K562 (cell line): ENCODE measurements at regions not wholly inside any gene's neighbourhood (a gene's known extent, or its start where the extent isn't known, plus 50 kb on each side); places are given as distances from the start of the nearest gene placed in this dataset.

Source experiments
- ATAC-seq: fragments of 200-7000 bp; cut with Tn5 transposase; 3 replicates; pipeline ENCODE4 v1.9.1; 2020; ENCODE audit warnings: moderate library complexity
- BruUV-seq: library from RNA; stranded (reverse); fragments of 400-500 nt; replicated peaks from 2 replicates; lab custom pipeline; 2021; lab: Mats Ljungman, UMichigan
- CTCF ChIA-PET: fragments of 300-600 bp; formaldehyde crosslinking; extraction: SDS; loops from one replicate; lab custom pipeline; 2021; ENCODE audit warnings: low intra/inter-chr PET ratio; lab: Yijun Ruan, JAX
- POLR2A ChIA-PET: fragments of 300-600, 350-650 bp; sonication (Branson Sonifier 250); formaldehyde crosslinking; extraction: SDS; loops from one replicate; lab custom pipeline; 2021; ENCODE audit warnings: antibody characterized with exemption, inconsistent platforms; lab: Yijun Ruan, JAX
- DNase-seq, 4 experiments: peaks; one replicate each; pipeline versions ENCODE4 v3.0.0 to v3.0.0-alpha.2; 2011 to 2018; ENCODE audit warnings: low spot score in 3 of 4, mixed read lengths in 3 of 4; ENCODE audit errors: extremely low read depth in 1 of 4
- FAIRE-seq: peaks from 2 replicates; lab custom pipeline; 2011; peaks lifted over from hg19 to GRCh38; lab: Jason Lieb, UNC
- H2AFZ ChIP-seq: 2 replicates; pipeline ENCODE4 v1.6.0; 2011; ENCODE audit warnings: low read depth, low read length, control low read depth, inconsistent platforms
- H3K27ac ChIP-seq: fragments of 200-600 bp; 3 replicates; pipeline ENCODE4 v1.8.0; 2011; ENCODE audit warnings: low read depth, mild to moderate bottlenecking, control low read depth, inconsistent platforms, low read length, moderate library complexity, mixed read lengths; ENCODE audit errors: extremely low read depth
- H3K27me3 ChIP-seq, 2 experiments: fragments of 300-600 bp in 1 of 2; 2 replicates in 1 of 2; 3 replicates in 1 of 2; pipeline versions ENCODE4 v1.6.0 to v1.8.0; 2011; ENCODE audit warnings: inconsistent platforms in 2 of 2, low read length in 2 of 2, mild to moderate bottlenecking in 1 of 2, mixed read lengths in 1 of 2, moderate library complexity in 1 of 2; ENCODE audit not compliant: control insufficient read depth in 2 of 2, insufficient read depth in 2 of 2
- H3K36me3 ChIP-seq: fragments of 300-600 bp; 3 replicates; pipeline ENCODE4 v1.8.0; 2011; ENCODE audit warnings: mild to moderate bottlenecking, low read length, inconsistent platforms; ENCODE audit not compliant: control insufficient read depth, insufficient read depth
- H3K4me1 ChIP-seq, 2 experiments: fragments of 200-600 bp in 1 of 2; replicated peaks in 1 of 2; 2 replicates in 1 of 2; 3 replicates in 1 of 2; pipeline versions ENCODE4 v1.5.1 to v1.8.0; 2011; ENCODE audit warnings: inconsistent platforms in 2 of 2, low read length in 2 of 2, mild to moderate bottlenecking in 1 of 2, mixed read lengths in 1 of 2, moderate library complexity in 1 of 2; ENCODE audit not compliant: control insufficient read depth in 2 of 2, insufficient read depth in 2 of 2
- H3K4me2 ChIP-seq: 2 replicates; pipeline ENCODE4 v1.6.1; 2011; ENCODE audit warnings: low read length, control low read depth, inconsistent platforms, mixed read lengths; ENCODE audit not compliant: insufficient read depth
- H3K4me3 ChIP-seq: fragments of 200-600 bp; sonication (generic), shearing (Covaris generic); 2 replicates; pipeline ENCODE4 v1.5.1; 2016; ENCODE audit warnings: control low read depth, inconsistent platforms
- H3K79me2 ChIP-seq: fragments of 200-600 bp; 3 replicates; pipeline ENCODE4 v1.8.0; 2011; ENCODE audit warnings: low read length, inconsistent platforms; ENCODE audit not compliant: control insufficient read depth, insufficient read depth
- H3K9ac ChIP-seq, 2 experiments: 2 replicates each; pipeline versions ENCODE4 v1.6.0 to v1.6.1; 2011; ENCODE audit warnings: low read depth in 2 of 2, low read length in 2 of 2, control low read depth in 1 of 2, inconsistent platforms in 1 of 2, mild to moderate bottlenecking in 1 of 2, mixed read lengths in 1 of 2; ENCODE audit not compliant: insufficient read depth in 1 of 2
- H3K9me1 ChIP-seq: one replicate; pipeline ENCODE4 v1.6.0; 2011; ENCODE audit warnings: inconsistent platforms, mild to moderate bottlenecking, low read length, moderate library complexity; ENCODE audit not compliant: control insufficient read depth, insufficient read depth
- H3K9me3 ChIP-seq: replicated peaks from 2 replicates; pipeline ENCODE4 v1.5.1; 2011; ENCODE audit warnings: low read depth, low read length, inconsistent platforms; ENCODE audit not compliant: control insufficient read depth, insufficient read depth
- H4K20me1 ChIP-seq: replicated peaks from 2 replicates; pipeline ENCODE4 v1.6.1; 2011; ENCODE audit warnings: low read length, inconsistent platforms, mixed read lengths; ENCODE audit not compliant: control insufficient read depth, insufficient read depth
- AFF4 ChIP-seq: sonication (generic); formaldehyde crosslinking; IDR thresholded peaks from 2 replicates; pipeline ENCODE4 v1.8.0; 2023; ENCODE audit warnings: mild to moderate bottlenecking, missing genetic modification reagents
- ARNT ChIP-seq, 2 experiments: fragments of 450-650 bp; IDR thresholded peaks; 2 replicates each; pipeline ENCODE4 v1.6.1; 2016; ENCODE audit warnings: mild to moderate bottlenecking in 1 of 2
- BRD4 ChIP-seq: fragments of 200-600 bp; sonication (generic); IDR thresholded peaks from 2 replicates; pipeline ENCODE4 v1.6.1; 2017; ENCODE audit warnings: inconsistent platforms
- CBFA2T2 ChIP-seq: fragments of 450-650 bp; conservative IDR thresholded peaks from 2 replicates; pipeline ENCODE4 v1.6.1; 2017; ENCODE audit warnings: mild to moderate bottlenecking
- CEBPB ChIP-seq: fragments of 450-650 bp; IDR thresholded peaks from 2 replicates; pipeline ENCODE4 v1.6.1; 2016; ENCODE audit warnings: missing genetic modification characterization, missing compliant biosample characterization
- FOS ChIP-seq: IDR thresholded peaks from 3 replicates; pipeline ENCODE4 v1.6.1; 2011; ENCODE audit not compliant: insufficient read length; ENCODE audit errors: extremely low read depth
- GATAD2B ChIP-seq: fragments of 450-650 bp; IDR thresholded peaks from 2 replicates; pipeline ENCODE4 v1.6.1; 2017; ENCODE audit warnings: mild to moderate bottlenecking, borderline replicate concordance
- HDAC8 ChIP-seq: fragments of 450-650 bp; IDR thresholded peaks from 2 replicates; pipeline ENCODE4 v1.6.1; 2016; ENCODE audit warnings: mild to moderate bottlenecking, missing genetic modification characterization, moderate library complexity, missing compliant biosample characterization
- KLF10 ChIP-seq: fragments of 250-450 bp; sonication (Bioruptor Pico); IDR thresholded peaks from 2 replicates; pipeline ENCODE4 v1.6.1; 2021; ENCODE audit warnings: matching md5 sums
- MAX ChIP-seq: sonication (generic); formaldehyde crosslinking; IDR thresholded peaks from 2 replicates; pipeline ENCODE4 v1.9.0; 2022; ENCODE audit warnings: mild to moderate bottlenecking, missing genetic modification reagents
- MCM5 ChIP-seq: fragments of 450-650 bp; IDR thresholded peaks from 2 replicates; pipeline ENCODE4 v1.6.1; 2016; ENCODE audit warnings: low read depth
- MITF ChIP-seq: IDR thresholded peaks from 2 replicates; pipeline ENCODE4 v1.6.1; 2014; ENCODE audit warnings: antibody characterized with exemption
- PHB ChIP-seq: fragments of 250-450 bp; sonication (Bioruptor Pico); IDR thresholded peaks from 2 replicates; pipeline ENCODE4 v1.5.0; 2021
- ZNF561 ChIP-seq: fragments of 450-650 bp; formaldehyde crosslinking; conservative IDR thresholded peaks from 2 replicates; pipeline ENCODE4 v1.4.0; 2020; ENCODE audit warnings: mild to moderate bottlenecking, moderate library complexity
- ZNF668 ChIP-seq: fragments of 250-450 bp; sonication (Bioruptor Pico); IDR thresholded peaks from 2 replicates; pipeline ENCODE4 v1.8.0; 2022; ENCODE audit warnings: mild to moderate bottlenecking, inconsistent platforms
- WGBS: fragments of 100-300 bp; shearing (Covaris generic); methylation state at CpG from one replicate; pipeline ENCODE4 v1.1.6; 2016; ENCODE audit warnings: low coverage, mixed read lengths; ENCODE audit not compliant: insufficient coverage; ENCODE audit errors: missing lambda C conversion rate; 5-methylcytosine and 5-hydroxymethylcytosine counted together
- in situ Hi-C: fragments of 300-500 bp; cut with MboI; formaldehyde crosslinking; loops from 4 replicates; pipeline ENCODE4 v1.15.0; 2018; ENCODE audit warnings: inconsistent platforms, mixed read lengths
- intact Hi-C: fragments of 100-400 bp; cut with micrococcal nuclease; formaldehyde crosslinking; loops from 2 replicates; pipeline ENCODE4 v1.14.2; 2022

- Histone ChIP-seq H3K9me3 (no peaks in the 10 kb centered on the region), H3K4me1 (no peaks in the 10 kb centered on the region), H3K27me3 (no peaks in the 10 kb centered on the region), H2AFZ (no peak overlapping the region), H3K4me3 (no peak overlapping the region), H3K27ac (no peak overlapping the region), H3K9me1 (no peaks in the 10 kb centered on the region), H3K9ac (no peak overlapping the region), H3K79me2 (no peaks in the 10 kb centered on the region), H3K4me2 (no peak overlapping the region), H4K20me1 (no peaks in the 10 kb centered on the region), H3K36me3 (no peaks in the 10 kb centered on the region)
- ChIA-PET CTCF (no interaction called here), POLR2A (no interaction called here)
- 0% methylated on average over 8 of the region's 8 CpGs for WGBS
- in situ Hi-C loops, result no loop called here
- ATAC-seq (no peak), DNase-seq (no peak), FAIRE-seq (no peak)
- BruUV-seq, result no TSS peak
- intact Hi-C loops, result no loop called here
- no peak for TF ChIP-seq MITF
- TF ChIP-seq ARNT (IDR thresholded peaks at IDR 0.05), result no peak
Observed at GRCh38 chr10:8993864-8994263, 939.4 kb downstream of the GATA3 start.

- ChIA-PET POLR2A (no interaction called here), CTCF (no interaction called here)
- no peaks in the 10 kb centered on the region for H3K36me3 ChIP-seq
- no TSS peak for BruUV-seq
- H3K9me3 ChIP-seq, result no peaks in the 10 kb centered on the region
- no peak overlapping the region for H3K4me3 ChIP-seq
- H4K20me1 ChIP-seq, result no peaks in the 10 kb centered on the region
- DNase-seq, result no peak
- no peaks in the 10 kb centered on the region for H3K9me1 ChIP-seq
- no peak overlapping the region for H3K9ac ChIP-seq
- FAIRE-seq, result no peak
- H3K4me2 ChIP-seq, result no peak overlapping the region
- no peaks in the 10 kb centered on the region for H3K79me2 ChIP-seq
- intact Hi-C loops (no loop called here), in situ Hi-C loops (no loop called here)
- no peak for ATAC-seq
- no peak overlapping the region for H3K27ac ChIP-seq
- H3K27me3 ChIP-seq, result no peaks in the 10 kb centered on the region
- H2AFZ ChIP-seq, result no peak overlapping the region
- H3K4me1 ChIP-seq, result no peaks in the 10 kb centered on the region
- TF ChIP-seq MCM5, result no peak
- no peak for TF ChIP-seq HDAC8 (tag)
- no peak for TF ChIP-seq CBFA2T2
- no peak for TF ChIP-seq ZNF668 (CRISPR knock-in tag)
- no peak for TF ChIP-seq AFF4 (CRISPR knock-in tag)
- no peak for TF ChIP-seq CEBPB (tag)
- TF ChIP-seq ZNF561, result no peak
- TF ChIP-seq PHB, result no peak
- TF ChIP-seq GATAD2B, result no peak
- TF ChIP-seq MAX (CRISPR knock-in tag), result no peak
- no peak for TF ChIP-seq FOS
- TF ChIP-seq KLF10 (CRISPR knock-in tag), result no peak
- no peak for TF ChIP-seq BRD4
Observed at GRCh38 chr10:8998751-8999150, 944.3 kb downstream of the GATA3 start.
